C4-2B (cell line): ENCODE measurements at regions not wholly inside any gene's neighbourhood (a gene's known extent, or its start where the extent isn't known, plus 50 kb on each side); places are given as distances from the start of the nearest gene placed in this dataset.

Experiments
- ZFX ChIP-seq: fragments of 450-650 bp; IDR thresholded peaks from 2 replicates; pipeline ENCODE4 v1.6.1; 2017
- TF ChIP-seq, protein P1 (sequence below): fragments of 450-650 bp; conservative IDR thresholded peaks from 2 replicates; pipeline ENCODE4 v1.5.1; 2017; ENCODE audit warnings: mild to moderate bottlenecking

DNA sequence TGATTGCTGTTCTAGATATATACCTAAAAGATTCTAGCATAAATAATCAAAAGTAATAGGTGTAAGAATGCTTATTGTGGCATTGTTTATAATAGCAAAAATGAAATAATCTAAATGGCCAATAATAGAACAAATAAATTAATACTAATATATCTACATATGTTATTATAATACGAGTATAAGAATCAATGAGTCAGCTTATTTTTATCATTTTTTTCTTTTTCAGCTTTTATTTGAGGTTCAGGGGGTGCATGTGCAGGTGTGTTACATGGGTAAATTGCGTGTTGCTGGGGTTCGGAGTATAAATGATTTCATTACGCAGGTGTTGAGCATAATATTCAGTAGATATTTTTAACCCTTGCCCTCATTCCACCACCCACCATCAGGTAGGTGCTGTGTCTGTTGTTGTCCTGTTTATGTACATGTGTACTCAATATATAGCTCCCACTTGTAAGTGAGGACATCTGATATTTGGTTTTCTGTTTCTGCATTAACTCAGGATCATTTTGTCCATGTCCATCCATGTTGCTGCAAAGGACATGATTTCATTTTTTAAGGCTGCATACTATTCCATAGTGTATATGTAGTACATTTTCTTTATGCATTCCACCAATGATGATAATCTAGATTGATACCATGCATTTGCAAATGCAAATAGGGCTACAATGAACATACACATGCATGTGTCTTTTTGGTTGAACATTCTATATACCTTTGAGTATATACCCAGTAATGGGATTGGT lies 122.2 kb upstream of the GMNC start:
- TF ChIP-seq, protein P1, sequence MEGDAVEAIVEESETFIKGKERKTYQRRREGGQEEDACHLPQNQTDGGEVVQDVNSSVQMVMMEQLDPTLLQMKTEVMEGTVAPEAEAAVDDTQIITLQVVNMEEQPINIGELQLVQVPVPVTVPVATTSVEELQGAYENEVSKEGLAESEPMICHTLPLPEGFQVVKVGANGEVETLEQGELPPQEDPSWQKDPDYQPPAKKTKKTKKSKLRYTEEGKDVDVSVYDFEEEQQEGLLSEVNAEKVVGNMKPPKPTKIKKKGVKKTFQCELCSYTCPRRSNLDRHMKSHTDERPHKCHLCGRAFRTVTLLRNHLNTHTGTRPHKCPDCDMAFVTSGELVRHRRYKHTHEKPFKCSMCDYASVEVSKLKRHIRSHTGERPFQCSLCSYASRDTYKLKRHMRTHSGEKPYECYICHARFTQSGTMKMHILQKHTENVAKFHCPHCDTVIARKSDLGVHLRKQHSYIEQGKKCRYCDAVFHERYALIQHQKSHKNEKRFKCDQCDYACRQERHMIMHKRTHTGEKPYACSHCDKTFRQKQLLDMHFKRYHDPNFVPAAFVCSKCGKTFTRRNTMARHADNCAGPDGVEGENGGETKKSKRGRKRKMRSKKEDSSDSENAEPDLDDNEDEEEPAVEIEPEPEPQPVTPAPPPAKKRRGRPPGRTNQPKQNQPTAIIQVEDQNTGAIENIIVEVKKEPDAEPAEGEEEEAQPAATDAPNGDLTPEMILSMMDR = no peak
- no peak for TF ChIP-seq ZFX
